Uterus (tissue), 2 donors: ENCODE measurements at regions not wholly inside any gene's neighbourhood (a gene's known extent, or its start where the extent isn't known, plus 50 kb on each side); places are given as distances from the start of the nearest gene placed in this dataset.

Experiments
- CTCF ChIP-seq, 4 experiments: fragments of 200-600 bp in 2 of 4; fragments of 450-650 bp in 2 of 4; sonication (generic) in 2 of 4; IDR thresholded peaks; one replicate each; pipeline ENCODE4 v1.5.1; 2016 to 2019; ENCODE audit warnings: antibody characterized with exemption in 4 of 4, mild to moderate bottlenecking in 2 of 4, moderate library complexity in 1 of 4
- POLR2A ChIP-seq, 2 donors: fragments of 450-650 bp; IDR thresholded peaks; one replicate each; pipeline ENCODE4 v1.6.1; 2016; ENCODE audit warnings: antibody characterized with exemption in 2 of 2, mild to moderate bottlenecking in 1 of 2, moderate library complexity in 1 of 2

DNA sequence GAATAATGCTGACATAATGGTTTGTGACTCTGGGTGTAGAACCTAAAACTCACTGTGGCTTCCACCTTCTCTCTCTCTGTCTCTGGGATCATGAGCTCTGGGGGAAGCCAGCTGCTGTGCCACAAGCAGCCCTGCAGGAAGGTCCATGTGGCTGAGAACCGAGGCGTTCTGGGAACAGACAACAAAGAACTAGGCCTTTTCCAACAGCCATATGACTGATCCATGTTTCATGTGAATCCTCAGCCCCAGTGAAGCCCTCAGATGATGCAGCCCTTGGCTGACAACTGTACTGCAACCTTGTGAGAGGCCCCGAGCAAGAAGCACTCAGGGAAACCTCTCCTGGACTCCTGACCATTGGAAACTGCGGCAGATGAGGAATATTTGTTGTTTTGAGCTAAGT, 56.6 kb downstream of the HLA-G start:
- TF ChIP-seq CTCF (IDR thresholded peaks at IDR 0.05) (no peak), POLR2A (IDR thresholded peaks at IDR 0.05) (no peak)
